Endothelial cell (in vitro differentiated cells): ENCODE measurements at regions not wholly inside any gene's neighbourhood (a gene's known extent, or its start where the extent isn't known, plus 50 kb on each side); places are given as distances from the start of the nearest gene placed in this dataset.
"Not testable (repeated sequence)": the region's sequence is repeated elsewhere in the genome, so short reads cannot be mapped to it uniquely, and the experiment has no call there.

Experiments
- DNase-seq: peaks from one replicate; pipeline ENCODE4 v3.0.0; 2021; ENCODE audit warnings: low spot score
- H3K27ac Mint-ChIP-seq: one replicate; pipeline ENCODE4 v1.8.0; 2021; ENCODE audit warnings: mixed read lengths, inconsistent platforms; ENCODE audit not compliant: unreplicated experiment
- H3K27me3 Mint-ChIP-seq: one replicate; pipeline ENCODE4 v1.8.0; 2021; ENCODE audit warnings: mild to moderate bottlenecking, moderate library complexity, mixed read lengths, inconsistent platforms; ENCODE audit not compliant: unreplicated experiment
- H3K36me3 Mint-ChIP-seq: one replicate; pipeline ENCODE4 v1.8.0; 2021; ENCODE audit warnings: mild to moderate bottlenecking, low read depth, mixed read lengths, inconsistent platforms; ENCODE audit not compliant: unreplicated experiment
- H3K4me1 Mint-ChIP-seq: one replicate; pipeline ENCODE4 v1.8.0; 2021; ENCODE audit warnings: mild to moderate bottlenecking, mixed read lengths, inconsistent platforms; ENCODE audit not compliant: unreplicated experiment
- H3K4me3 Mint-ChIP-seq: one replicate; pipeline ENCODE4 v1.8.0; 2021; ENCODE audit warnings: mild to moderate bottlenecking, mixed read lengths, inconsistent platforms; ENCODE audit not compliant: unreplicated experiment
- H3K9me3 Mint-ChIP-seq: one replicate; pipeline ENCODE4 v1.8.0; 2021; ENCODE audit warnings: mixed read lengths, inconsistent platforms; ENCODE audit not compliant: unreplicated experiment
- TF ChIP-seq, protein P1 (sequence below): fragments of 200-600 bp; sonication (generic); IDR thresholded peaks from one replicate; pipeline ENCODE4 v1.5.0; 2021; ENCODE audit warnings: antibody characterized with exemption; ENCODE audit not compliant: unreplicated experiment

DNA sequence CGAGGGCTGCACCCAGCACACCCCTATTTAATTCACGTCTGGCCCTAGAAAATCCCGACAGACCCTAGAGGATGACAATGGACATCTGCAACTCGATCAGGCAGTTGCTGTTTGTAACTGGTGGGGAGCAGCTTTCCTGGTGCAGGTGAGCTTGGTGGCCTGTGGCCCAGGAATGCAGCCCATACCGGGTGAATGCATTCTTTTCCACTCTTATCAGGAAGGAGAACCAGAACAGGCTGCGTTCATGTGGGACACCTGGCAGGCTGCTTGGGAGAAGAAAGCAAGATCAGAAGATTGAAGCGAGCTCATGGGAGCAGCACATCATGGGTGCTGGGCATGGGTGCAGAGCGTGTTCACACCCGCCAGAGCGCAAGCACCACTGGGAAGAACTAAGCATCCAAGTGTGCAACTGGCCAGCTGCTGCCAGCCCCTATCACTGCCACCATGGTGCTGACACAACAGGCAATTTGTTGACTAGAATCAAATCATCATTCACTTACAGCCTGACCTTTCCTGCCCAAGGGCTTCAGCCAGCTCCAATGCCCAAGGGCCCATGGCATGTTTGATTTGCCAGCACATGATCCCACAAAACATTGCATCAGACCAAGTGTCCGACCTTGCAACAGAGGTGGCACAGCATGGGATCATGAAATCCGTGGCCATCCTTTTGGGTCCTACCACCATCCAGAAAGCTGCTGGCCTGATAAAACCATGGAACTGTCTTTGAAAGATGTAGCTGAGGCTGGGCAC lies 241.7 kb upstream of the ID2 start:
- Mint-ChIP-seq H3K27ac (no peak overlapping the region), H3K4me3 (no peak overlapping the region)

DNA sequence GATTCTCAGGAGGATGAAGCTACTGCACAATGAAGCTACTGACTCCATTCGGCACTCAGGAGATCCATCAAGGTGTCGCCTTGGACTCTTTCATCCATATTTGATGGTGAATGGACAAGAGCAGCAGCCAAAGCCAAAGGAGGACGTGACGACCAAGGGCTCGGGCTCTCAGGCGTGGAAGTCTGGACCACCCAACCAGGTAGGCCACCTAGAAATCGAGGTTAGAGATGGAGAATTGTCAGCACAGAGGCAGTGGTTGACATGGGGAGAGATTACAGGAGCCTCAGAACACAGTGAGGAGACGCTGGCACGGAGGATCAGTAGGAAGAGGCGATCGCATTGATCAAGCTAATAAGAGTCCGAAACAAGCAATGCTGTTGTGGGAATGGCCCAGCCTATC lies 240.5 kb upstream of the ID2 start:
- Mint-ChIP-seq H3K4me1 (no peaks in the 10 kb centered on the region), H3K36me3 (no peaks in the 10 kb centered on the region), H3K9me3 (no peaks in the 10 kb centered on the region), H3K4me3 (no peak overlapping the region), H3K27ac (no peak overlapping the region), H3K27me3 (peaks cover 1% of the 10 kb centered on the region)
- no peak for DNase-seq
- TF ChIP-seq, protein P1, sequence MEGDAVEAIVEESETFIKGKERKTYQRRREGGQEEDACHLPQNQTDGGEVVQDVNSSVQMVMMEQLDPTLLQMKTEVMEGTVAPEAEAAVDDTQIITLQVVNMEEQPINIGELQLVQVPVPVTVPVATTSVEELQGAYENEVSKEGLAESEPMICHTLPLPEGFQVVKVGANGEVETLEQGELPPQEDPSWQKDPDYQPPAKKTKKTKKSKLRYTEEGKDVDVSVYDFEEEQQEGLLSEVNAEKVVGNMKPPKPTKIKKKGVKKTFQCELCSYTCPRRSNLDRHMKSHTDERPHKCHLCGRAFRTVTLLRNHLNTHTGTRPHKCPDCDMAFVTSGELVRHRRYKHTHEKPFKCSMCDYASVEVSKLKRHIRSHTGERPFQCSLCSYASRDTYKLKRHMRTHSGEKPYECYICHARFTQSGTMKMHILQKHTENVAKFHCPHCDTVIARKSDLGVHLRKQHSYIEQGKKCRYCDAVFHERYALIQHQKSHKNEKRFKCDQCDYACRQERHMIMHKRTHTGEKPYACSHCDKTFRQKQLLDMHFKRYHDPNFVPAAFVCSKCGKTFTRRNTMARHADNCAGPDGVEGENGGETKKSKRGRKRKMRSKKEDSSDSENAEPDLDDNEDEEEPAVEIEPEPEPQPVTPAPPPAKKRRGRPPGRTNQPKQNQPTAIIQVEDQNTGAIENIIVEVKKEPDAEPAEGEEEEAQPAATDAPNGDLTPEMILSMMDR = no peak

More for the DNA sequence above, 241.7 kb upstream of the ID2 start:
- Mint-ChIP-seq H3K27me3 (no peaks in the 10 kb centered on the region), H3K4me1 (no peaks in the 10 kb centered on the region), H3K9me3 (no peaks in the 10 kb centered on the region), H3K36me3 (no peaks in the 10 kb centered on the region)
- no peak for DNase-seq
- TF ChIP-seq, protein P1 = no peak

DNA sequence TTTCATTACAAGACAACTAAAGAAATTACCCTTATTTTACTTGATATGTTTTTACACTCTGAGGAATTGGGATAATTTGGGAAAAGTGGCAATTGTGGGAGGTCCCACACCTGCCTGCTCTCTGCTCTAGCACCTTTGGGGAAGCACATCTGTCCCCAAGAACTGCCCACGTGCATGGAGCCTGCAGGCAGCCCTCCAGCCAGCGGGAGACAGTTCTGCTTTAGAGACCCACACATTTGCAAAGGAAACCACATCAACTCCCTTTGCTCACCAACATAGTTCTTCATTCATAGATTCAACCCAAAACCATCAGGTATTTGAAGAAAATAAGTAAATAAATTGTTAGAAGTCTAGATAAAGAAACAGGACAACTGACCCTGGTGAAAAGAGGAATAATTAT lies 239.9 kb upstream of the ID2 start:
- no peaks in the 10 kb centered on the region for H3K9me3 Mint-ChIP-seq
- no peaks in the 10 kb centered on the region for H3K4me1 Mint-ChIP-seq
- TF ChIP-seq, protein P1 = no peak
- no peaks in the 10 kb centered on the region for H3K36me3 Mint-ChIP-seq
- no peak for DNase-seq
- no peak overlapping the region for H3K4me3 Mint-ChIP-seq
- H3K27ac Mint-ChIP-seq = no peak overlapping the region
- peaks cover 1% of the 10 kb centered on the region for H3K27me3 Mint-ChIP-seq

DNA sequence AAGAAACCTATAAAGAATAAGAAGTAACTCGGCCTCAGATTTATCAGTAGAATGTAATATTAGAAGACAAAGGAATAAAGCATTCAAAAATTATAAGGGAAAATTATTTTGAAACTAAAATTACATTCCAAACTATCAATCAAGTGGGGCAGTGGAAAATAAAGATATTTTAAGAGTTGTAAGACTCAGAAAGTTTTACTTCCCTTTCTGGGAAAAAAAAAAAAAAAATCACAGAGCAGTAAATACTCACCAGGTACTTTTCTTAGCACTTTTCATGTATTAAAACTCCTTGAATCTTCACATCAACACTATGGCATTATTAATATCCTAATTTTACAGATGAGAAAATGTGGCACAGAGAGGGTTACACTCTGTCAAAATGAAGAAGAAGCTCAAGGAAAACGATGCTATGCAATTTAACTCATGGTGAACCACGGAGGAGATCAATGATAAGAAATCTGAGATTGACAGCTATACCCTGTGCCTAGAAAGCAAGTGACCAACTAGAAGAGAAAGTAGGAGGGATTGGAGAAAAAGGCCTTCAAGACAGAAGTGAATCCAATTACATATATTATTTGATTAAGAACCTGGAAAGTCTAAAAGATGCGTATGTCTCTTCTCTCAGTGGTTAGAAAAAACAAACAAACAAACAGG lies 238.9 kb upstream of the ID2 start:
- Mint-ChIP-seq H3K36me3 (no peaks in the 10 kb centered on the region), H3K4me1 (no peaks in the 10 kb centered on the region), H3K9me3 (no peaks in the 10 kb centered on the region), H3K27ac (no peak overlapping the region), H3K4me3 (no peak overlapping the region), H3K27me3 (peaks cover 1% of the 10 kb centered on the region)
- DNase-seq = no peak
- TF ChIP-seq, protein P1 = no peak

DNA sequence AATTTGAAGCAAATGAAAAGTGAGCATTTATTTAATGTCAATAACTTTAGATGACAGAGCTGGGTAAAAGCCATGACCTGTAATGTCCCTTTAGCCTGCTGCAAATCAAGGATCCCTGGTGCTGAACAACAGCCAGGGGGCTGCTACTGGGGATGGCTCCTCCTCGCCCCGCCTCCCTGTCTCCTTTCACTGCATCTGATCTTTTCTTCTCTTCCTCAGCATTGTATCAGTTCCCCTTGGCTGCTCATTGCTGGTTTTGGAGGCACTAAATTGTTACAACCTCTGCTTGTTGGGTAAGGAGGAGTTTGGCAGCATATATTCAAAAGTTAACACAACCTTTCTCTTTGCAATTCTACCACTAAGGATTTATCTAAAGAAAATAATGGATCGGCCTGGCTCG lies 236.3 kb upstream of the ID2 start:
- no peak for DNase-seq
- Mint-ChIP-seq H3K36me3 (no peaks in the 10 kb centered on the region), H3K27me3 (peaks cover 1% of the 10 kb centered on the region), H3K27ac (no peak overlapping the region), H3K4me1 (no peaks in the 10 kb centered on the region), H3K9me3 (no peaks in the 10 kb centered on the region), H3K4me3 (no peak overlapping the region)
- TF ChIP-seq, protein P1 = no peak

DNA sequence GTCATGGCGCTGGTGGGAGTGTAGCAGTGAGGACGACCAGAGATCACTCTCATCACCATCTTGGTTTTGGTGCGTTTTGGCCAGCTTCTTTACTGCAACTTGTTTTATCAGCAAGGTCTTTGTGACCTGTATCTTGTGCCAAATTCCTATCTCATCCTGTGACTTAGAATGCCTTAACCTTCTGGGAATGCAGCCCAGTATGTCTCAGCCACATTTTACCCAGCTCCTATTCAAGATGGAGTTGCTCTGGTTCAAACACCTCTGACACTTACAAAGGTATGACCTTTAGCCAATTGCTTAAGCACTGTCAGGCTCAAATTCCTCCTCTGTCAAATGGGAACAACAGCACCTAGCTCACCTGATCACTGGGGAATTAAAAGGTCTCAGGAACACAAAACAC lies 235.1 kb upstream of the ID2 start:
- H3K9me3 Mint-ChIP-seq, DNase-seq, H3K4me1 Mint-ChIP-seq, H3K4me3 Mint-ChIP-seq, H3K27ac Mint-ChIP-seq, H3K27me3 Mint-ChIP-seq, H3K36me3 Mint-ChIP-seq: not testable (repeated sequence)
